HFF-Myc (cell line): ENCODE measurements at regions not wholly inside any gene's neighbourhood (a gene's known extent, or its start where the extent isn't known, plus 50 kb on each side); places are given as distances from the start of the nearest gene placed in this dataset.

ENCODE experiments used
- DNase-seq: peaks from one replicate; pipeline ENCODE4 v3.0.0-alpha.2; 2011; ENCODE audit warnings: low read depth; ENCODE audit errors: extremely low read depth
- H3K4me3 ChIP-seq: replicated peaks from 2 replicates; pipeline ENCODE4 v1.5.1; 2011; ENCODE audit warnings: low read depth, mild to moderate bottlenecking, control low read depth, low read length
- CTCF ChIP-seq: IDR thresholded peaks from 2 replicates; pipeline ENCODE4 v1.5.1; 2012; ENCODE audit warnings: mild to moderate bottlenecking, low read depth, low read length, control low read depth; ENCODE audit errors: missing control alignments

DNA sequence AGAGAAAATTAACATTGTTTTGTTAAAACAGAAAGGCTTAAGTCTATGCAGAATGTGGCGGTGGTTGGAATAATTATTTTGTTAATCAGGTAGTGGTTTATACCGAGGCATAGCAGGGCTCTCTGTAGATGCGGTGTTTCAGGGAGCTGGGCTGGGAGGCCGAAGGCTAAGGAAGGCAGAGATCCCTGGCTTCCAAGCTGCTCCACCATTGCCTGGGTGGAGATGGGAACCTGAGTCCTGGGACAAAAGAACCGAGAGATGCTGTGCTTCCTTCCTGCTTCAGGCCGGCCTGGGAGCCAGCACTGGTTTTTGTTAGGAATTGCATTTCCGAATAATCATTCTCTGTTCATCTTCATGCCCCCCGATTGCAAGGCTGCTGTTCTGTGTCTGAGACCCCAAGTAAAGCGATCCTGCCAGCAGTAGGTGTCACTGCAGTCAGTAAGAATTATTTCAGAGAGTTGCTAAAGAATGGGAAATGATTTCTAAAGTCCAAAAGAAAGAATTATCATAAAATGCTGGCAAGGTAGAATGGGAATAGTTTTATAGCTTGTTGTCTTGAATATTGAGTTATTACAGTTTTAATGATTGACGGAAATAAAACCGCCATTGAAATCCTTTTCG lies 824.9 kb downstream of the GALR1 start:
- H3K4me3 ChIP-seq, result no peak overlapping the region
- no peak for DNase-seq
- no peak for TF ChIP-seq CTCF

- no peak for TF ChIP-seq CTCF
- DNase-seq, result no peak
- no peak overlapping the region for H3K4me3 ChIP-seq
Measured at GRCh38 chr18:78080081-78080480, 830.4 kb downstream of the GALR1 start.

GRCh38 chr18:78080761-78081160 lies 831.1 kb downstream of the GALR1 start:
- no peak for DNase-seq
- no peak overlapping the region for H3K4me3 ChIP-seq
- no peak for TF ChIP-seq CTCF

DNA sequence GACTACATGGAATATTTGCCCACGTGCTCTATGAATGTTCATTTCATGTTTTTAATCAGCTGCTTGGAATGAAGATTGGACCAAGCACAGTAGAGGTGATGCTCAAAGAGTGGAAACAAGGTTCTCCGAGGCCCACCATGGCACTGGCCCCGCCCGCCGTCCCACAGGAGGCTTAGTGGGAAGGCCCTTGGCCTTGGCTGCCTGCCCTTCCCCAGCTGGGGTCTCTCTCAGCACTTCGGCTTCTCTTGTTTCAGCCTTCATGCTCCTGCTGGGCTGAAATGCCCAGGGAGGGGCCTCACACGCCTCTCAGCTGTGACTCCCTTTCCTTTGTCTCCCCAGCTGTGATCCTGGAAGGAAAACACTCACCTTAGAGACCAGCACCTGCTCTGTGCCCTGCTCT lies 833.2 kb downstream of the GALR1 start:
- no peak for DNase-seq
- TF ChIP-seq CTCF, result no peak
- no peak overlapping the region for H3K4me3 ChIP-seq

DNA sequence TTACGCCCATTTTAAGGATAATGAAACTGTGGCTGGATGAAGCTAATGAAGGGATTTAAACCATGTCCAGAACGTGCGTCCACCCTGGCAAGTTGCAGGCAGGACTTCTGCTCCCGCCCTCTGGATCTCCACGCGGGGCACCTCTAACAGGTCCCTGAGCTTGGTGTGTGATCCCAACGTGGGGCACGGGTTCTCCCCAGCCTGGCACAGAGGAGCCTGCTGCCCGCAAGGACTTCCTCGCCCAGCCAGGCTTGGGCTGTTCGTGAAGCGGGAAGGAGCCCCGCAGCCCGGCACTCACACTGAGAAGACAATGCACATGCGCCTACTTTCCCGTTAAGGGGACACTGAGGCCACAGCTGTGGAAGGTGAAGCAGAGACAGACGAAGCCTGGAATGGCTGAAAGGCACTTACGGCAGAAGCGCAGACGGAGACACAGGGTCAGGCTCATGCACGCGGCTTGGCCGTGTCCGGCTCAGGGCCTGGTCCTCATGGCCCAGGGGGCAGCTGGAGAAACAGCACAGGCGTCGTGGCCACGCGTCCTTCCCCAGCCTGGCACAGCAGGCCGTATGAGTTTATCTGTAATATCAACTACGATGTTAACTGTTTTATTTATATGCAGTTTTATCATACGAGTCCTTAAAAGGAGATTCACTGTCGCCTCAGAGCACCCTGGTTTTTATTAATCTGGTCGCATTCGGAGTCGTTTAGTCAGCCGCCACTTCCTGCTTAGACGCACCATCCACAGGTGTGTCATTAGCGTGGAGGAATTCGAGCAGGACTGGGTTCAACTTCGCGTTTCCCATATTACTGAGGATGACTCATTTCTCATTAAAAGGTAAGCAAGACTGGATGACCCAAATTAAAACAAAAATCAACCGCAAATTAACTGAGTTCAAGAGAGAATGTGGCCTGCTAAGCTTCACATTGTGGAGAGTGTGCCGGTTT lies 835.9 kb downstream of the GALR1 start:
- no peak for DNase-seq
- no peak for TF ChIP-seq CTCF
- no peak overlapping the region for H3K4me3 ChIP-seq

- H3K4me3 ChIP-seq, result no peak overlapping the region
- TF ChIP-seq CTCF, result no peak
- no peak for DNase-seq
Measured at GRCh38 chr18:78086931-78087330, 837.3 kb downstream of the GALR1 start.

- no peak for DNase-seq
- no peak overlapping the region for H3K4me3 ChIP-seq
- TF ChIP-seq CTCF, result no peak
Measured at GRCh38 chr18:78087338-78087737, 837.7 kb downstream of the GALR1 start.
